Thoracic aorta (tissue), 2 donors: ENCODE measurements at regions not wholly inside any gene's neighbourhood (a gene's known extent, or its start where the extent isn't known, plus 50 kb on each side); places are given as distances from the start of the nearest gene placed in this dataset.
"Not testable (repeated sequence)": the region's sequence is repeated elsewhere in the genome, so short reads cannot be mapped to it uniquely, and the experiment has no call there.

Experiments
- ATAC-seq: fragments of 150-250 bp; one replicate; pipeline ENCODE4 v1.8.0; 2017; ENCODE audit warnings: low read depth; ENCODE audit not compliant: insufficient number of reproducible peaks, low FRiP score
- DNase-seq: peaks from one replicate; pipeline ENCODE4 v3.0.0-alpha.2; 2020; ENCODE audit warnings: low spot score
- H3K27ac ChIP-seq, 2 donors: fragments of 200-600 bp; sonication (generic); 1 replicate in 1 of 2; 2 replicates in 1 of 2; pipeline ENCODE4 v1.5.1; 2016; ENCODE audit warnings: mild to moderate bottlenecking in 2 of 2, moderate library complexity in 2 of 2
- H3K27me3 ChIP-seq: fragments of 200-600 bp; sonication (generic); replicated peaks from 2 replicates; pipeline ENCODE4 v1.6.0; 2016; ENCODE audit warnings: mild to moderate bottlenecking; ENCODE audit not compliant: insufficient read depth
- H3K36me3 ChIP-seq: fragments of 200-600 bp; sonication (generic); one replicate; pipeline ENCODE4 v1.5.1; 2016
- H3K4me1 ChIP-seq, 2 donors: fragments of 200-600 bp; sonication (generic); 1 replicate in 1 of 2; 2 replicates in 1 of 2; pipeline versions ENCODE4 v1.5.1 to v1.6.0; 2016; ENCODE audit warnings: low read depth in 2 of 2, mild to moderate bottlenecking in 1 of 2; ENCODE audit not compliant: control insufficient read depth in 1 of 2
- H3K4me3 ChIP-seq: fragments of 200-600 bp; sonication (generic); 2 replicates; pipeline ENCODE4 v1.5.1; 2016; ENCODE audit warnings: mild to moderate bottlenecking
- H3K9me3 ChIP-seq: fragments of 200-600 bp; sonication (generic); 2 replicates; pipeline ENCODE4 v1.5.1; 2016
- TF ChIP-seq, protein P1 (sequence below): fragments of 200-600 bp; sonication (generic); IDR thresholded peaks from one replicate; pipeline ENCODE4 v1.5.1; 2019; ENCODE audit warnings: antibody characterized with exemption

DNA sequence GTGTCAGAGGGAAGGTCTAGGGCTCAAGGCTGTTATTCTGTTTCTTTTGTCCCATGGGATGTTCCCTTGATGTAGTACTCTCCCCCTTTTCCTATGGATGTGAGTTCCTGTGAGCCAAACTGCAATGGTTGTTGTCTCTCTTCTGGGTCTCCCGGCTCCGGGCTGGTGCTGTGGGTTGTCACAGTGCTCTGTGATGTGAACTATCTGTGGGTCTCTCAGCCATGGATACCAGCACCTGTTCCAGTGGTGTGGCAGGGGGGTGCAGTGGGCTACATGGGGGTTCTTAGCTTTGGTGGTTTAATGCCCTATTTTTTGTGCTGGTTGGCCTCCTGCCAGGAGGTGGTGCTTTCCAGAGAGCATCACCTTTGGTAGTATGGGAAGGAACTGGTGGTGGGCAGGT, 941.1 kb downstream of the KCNA4 start:
- Histone ChIP-seq H3K9me3 (no peaks in the 10 kb centered on the region), H3K4me3 (no peak overlapping the region), H3K4me1 (no peaks in the 10 kb centered on the region), H3K27ac (no peak overlapping the region), H3K36me3 (no peaks in the 10 kb centered on the region), H3K27me3 (no peaks in the 10 kb centered on the region)
- TF ChIP-seq, protein P1, sequence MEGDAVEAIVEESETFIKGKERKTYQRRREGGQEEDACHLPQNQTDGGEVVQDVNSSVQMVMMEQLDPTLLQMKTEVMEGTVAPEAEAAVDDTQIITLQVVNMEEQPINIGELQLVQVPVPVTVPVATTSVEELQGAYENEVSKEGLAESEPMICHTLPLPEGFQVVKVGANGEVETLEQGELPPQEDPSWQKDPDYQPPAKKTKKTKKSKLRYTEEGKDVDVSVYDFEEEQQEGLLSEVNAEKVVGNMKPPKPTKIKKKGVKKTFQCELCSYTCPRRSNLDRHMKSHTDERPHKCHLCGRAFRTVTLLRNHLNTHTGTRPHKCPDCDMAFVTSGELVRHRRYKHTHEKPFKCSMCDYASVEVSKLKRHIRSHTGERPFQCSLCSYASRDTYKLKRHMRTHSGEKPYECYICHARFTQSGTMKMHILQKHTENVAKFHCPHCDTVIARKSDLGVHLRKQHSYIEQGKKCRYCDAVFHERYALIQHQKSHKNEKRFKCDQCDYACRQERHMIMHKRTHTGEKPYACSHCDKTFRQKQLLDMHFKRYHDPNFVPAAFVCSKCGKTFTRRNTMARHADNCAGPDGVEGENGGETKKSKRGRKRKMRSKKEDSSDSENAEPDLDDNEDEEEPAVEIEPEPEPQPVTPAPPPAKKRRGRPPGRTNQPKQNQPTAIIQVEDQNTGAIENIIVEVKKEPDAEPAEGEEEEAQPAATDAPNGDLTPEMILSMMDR = no peak
- DNase-seq = no peak
- ATAC-seq = no peak

DNA sequence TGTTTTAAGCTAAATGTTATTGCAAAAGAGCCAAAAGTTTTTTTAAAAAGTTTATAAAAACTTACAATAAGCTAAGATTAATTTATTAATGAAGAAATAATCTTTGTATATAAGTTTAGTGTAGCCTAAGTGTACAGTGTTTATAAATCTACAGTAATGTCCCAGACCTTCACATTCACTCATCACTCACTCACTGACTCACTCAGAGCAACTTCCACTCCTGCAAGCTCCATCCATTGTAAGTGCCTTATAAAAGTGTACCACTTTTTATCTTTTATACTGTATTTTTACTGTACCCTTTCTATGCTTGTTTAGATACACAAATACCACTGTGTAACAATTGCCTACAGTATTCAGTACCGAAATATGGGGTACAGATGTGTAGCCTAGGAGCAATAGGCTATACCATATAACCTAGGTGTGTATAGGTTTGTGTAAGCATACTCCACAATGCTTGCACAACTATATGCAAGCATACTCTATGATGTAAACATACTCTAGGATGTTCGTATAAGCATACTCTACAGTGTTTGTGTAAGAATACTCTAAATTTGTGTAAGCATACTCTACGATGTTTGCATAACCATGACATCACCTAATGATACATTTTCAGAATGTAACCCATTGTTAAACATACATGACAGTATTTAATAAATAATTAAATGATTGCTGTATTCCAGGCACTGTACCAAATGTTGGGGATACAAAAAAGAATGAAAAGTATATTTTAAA, 953.0 kb downstream of the KCNA4 start:
- TF ChIP-seq, protein P1 = no peak
- Histone ChIP-seq H3K4me1 (no peaks in the 10 kb centered on the region), H3K27ac (no peak overlapping the region), H3K4me3 (no peak overlapping the region), H3K27me3 (no peaks in the 10 kb centered on the region), H3K9me3 (no peaks in the 10 kb centered on the region), H3K36me3 (no peaks in the 10 kb centered on the region)
- no peak for ATAC-seq
- no peak for DNase-seq

DNA sequence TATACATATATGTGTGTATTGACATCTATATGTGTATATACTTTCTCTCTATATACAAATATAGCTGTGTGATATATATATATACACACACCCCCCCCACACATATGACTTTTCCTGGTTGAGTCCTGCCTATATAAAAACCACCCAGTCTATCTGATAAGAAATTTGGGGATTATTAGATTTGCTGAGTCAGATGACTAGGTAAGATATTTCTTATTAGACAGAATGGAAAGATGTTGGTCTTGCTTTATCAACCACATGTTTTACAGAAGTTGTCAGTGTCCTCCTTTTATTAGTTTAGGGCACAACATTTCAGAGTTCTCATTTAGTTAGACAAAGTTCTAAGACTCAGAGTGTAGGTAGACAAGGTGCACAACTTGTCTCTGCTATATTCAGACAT, 953.3 kb downstream of the METTL15 start:
- ATAC-seq (no peak), DNase-seq (no peak)
- H3K36me3 ChIP-seq = no peaks in the 10 kb centered on the region
- TF ChIP-seq, protein P1 = no peak
- no peak overlapping the region for H3K4me3 ChIP-seq
- H3K27ac ChIP-seq = no peak overlapping the region
- no peaks in the 10 kb centered on the region for H3K4me1 ChIP-seq
- H3K9me3 ChIP-seq = no peaks in the 10 kb centered on the region
- no peaks in the 10 kb centered on the region for H3K27me3 ChIP-seq

DNA sequence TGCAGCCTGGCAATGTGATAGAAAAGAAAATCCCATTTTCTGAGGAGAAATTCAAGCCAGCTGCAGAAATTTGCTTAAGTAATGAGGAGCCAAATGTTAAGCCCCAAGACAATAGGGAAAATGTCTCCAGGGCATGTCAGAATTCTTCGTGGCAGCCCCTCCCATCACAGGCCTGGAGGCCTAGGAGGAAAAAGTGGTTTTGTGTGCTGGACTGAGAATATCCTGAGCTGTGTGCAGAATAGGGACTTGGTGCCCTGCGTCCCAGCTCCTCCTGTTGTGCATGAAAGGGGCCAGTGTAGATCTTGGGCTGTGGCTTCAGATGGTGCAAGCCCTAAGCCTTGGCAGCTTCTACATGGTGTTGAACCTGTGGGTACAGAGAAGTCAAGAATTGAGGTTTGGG, 948.3 kb downstream of the METTL15 start:
- DNase-seq = not testable (repeated sequence)

DNA sequence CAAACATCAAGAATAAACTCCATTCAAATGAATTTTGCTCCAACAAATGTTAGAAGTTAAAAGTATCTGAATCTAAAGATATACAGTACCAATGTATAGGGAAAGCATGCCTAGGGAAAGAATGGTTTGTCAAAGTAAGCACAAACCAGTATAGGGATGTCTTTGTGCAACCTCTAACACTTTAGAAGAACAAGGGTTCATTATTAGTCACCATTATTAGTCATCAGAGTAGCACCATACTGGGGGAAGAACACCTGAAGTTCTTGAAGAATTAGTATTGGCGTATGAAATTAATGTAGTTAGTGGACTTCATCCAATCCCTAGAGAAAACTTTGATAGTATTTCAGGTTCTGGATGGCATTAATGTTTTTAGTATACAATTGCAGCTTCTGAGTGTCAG, 943.7 kb downstream of the METTL15 start:
- Histone ChIP-seq H3K36me3 (no peaks in the 10 kb centered on the region), H3K27ac (no peak overlapping the region), H3K4me1 (no peaks in the 10 kb centered on the region), H3K9me3 (no peaks in the 10 kb centered on the region), H3K4me3 (no peak overlapping the region), H3K27me3 (no peaks in the 10 kb centered on the region)
- TF ChIP-seq, protein P1 = no peak
- no peak for DNase-seq
- no peak for ATAC-seq

More for the DNA sequence above, 948.3 kb downstream of the METTL15 start:
- H3K36me3 ChIP-seq, H3K27ac ChIP-seq, ATAC-seq, H3K27me3 ChIP-seq, H3K4me3 ChIP-seq, H3K9me3 ChIP-seq, H3K4me1 ChIP-seq: not testable (repeated sequence)

DNA sequence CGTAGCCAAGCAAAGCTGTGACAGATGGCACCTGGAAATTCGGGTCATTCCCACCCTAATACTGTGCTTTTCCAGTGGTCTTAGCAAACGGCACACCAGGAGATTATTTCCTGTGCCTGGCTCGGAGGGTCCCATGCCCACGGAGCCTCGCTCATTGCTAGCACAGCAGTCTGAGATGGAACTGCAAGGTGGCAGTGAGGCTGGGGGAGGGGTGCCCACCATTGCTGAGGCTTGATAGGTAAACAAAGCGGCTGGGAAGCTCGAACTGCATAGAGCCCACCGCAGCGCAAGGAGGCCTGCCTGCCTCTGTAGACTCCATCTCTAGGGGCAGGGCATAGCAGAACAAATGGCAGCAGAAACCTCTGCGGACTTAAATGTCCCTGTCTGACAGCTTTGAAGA, 942.8 kb downstream of the METTL15 start:
- not testable (repeated sequence) for DNase-seq, ATAC-seq, H3K4me1 ChIP-seq

More for the DNA sequence above, 942.8 kb downstream of the METTL15 start:
- H3K36me3 ChIP-seq, H3K4me3 ChIP-seq, H3K9me3 ChIP-seq, H3K27me3 ChIP-seq, H3K27ac ChIP-seq: not testable (repeated sequence)
